ENCODE measurements at regions not wholly inside any gene's neighbourhood (a gene's known extent, or its start where the extent isn't known, plus 50 kb on each side); places are given as distances from the start of the nearest gene placed in this dataset.

DNA sequence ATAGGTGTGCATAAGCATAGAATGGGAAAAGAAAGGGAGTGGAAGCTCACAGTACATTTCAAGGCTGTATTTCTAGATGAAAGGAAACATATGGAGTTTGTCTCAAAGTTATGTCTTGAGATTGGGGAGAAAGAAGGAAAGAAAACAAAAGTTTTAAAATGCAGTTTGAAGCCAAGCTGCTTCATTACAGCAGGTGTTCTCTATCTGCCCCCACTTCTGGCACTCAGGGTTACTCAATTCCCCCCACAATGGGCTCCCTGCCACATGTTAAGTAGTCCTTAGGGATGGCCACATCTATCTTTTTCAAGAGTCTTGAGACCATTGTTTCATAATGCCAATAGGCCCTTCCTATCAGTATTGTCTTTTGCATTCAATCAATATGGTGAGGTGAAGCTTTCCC lies 367.4 kb upstream of the ANXA10 start:
- Histone ChIP-seq H3K4me3 (no peak overlapping the region), H3K4me1 (ENCODE audit: low read depth) (no peaks in the 10 kb centered on the region), H3K27ac (no peak overlapping the region), H3K9me3 (ENCODE audit: low read depth) (no peaks in the 10 kb centered on the region), H3K36me3 (no peaks in the 10 kb centered on the region), H3K27me3 (no peaks in the 10 kb centered on the region)
- DNase-seq (ENCODE audit: low read depth in 1 of 2, low spot score in 1 of 2), result no peak
- TF ChIP-seq CTCF (IDR thresholded peaks at IDR 0.05; ENCODE audit: low read depth, low read length), result no peak

- no peak for TF ChIP-seq CTCF (IDR thresholded peaks at IDR 0.05; ENCODE audit: low read depth, low read length)
- DNase-seq (ENCODE audit: low read depth in 1 of 2, low spot score in 1 of 2), result no peak
- Histone ChIP-seq H3K9me3 (ENCODE audit: low read depth) (no peaks in the 10 kb centered on the region), H3K27ac (no peak overlapping the region), H3K4me1 (ENCODE audit: low read depth) (no peaks in the 10 kb centered on the region), H3K36me3 (no peaks in the 10 kb centered on the region), H3K4me3 (no peak overlapping the region), H3K27me3 (no peaks in the 10 kb centered on the region)
These were observed 361.6 kb upstream of the ANXA10 start for GRCh38 chr4:167730769-167731168.

DNA sequence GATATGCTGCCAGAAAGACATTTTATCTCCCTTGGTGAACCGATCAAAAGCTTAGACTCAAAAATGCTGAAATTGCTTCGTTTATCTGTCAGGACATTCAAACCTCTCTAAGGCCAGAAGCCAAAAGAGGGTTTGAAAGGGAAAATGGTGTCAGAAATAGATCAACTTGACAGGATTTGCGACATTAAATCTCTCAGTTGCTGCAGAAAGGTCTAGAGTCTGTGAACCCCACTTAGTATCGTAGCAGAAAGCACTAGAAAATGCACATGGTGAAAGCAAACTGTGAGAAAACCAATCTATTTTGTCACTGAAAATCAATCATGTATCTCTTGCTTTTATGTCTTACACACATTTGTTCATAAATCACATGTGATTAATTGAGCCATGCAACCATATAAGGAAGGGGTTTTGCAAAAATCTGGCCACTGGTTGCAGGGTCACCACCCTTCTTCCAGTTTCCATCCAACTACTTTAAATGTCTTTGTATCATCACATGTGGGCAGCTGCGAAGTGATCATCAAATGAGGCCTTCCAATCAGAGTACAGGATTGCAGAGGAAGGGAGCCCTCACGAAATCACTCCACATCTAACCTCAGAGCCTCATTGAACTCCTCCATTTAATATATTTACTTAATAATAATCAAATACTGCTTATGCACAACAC lies 347.2 kb upstream of the ANXA10 start:
- Histone ChIP-seq H3K4me3 (no peak overlapping the region), H3K27ac (no peak overlapping the region), H3K27me3 (no peaks in the 10 kb centered on the region), H3K9me3 (ENCODE audit: low read depth) (no peaks in the 10 kb centered on the region), H3K36me3 (no peaks in the 10 kb centered on the region), H3K4me1 (ENCODE audit: low read depth) (no peaks in the 10 kb centered on the region)
- no peak for DNase-seq (ENCODE audit: low read depth in 1 of 2, low spot score in 1 of 2)
- no peak for TF ChIP-seq CTCF (IDR thresholded peaks at IDR 0.05; ENCODE audit: low read depth, low read length)

- no peaks in the 10 kb centered on the region for H3K9me3 ChIP-seq (ENCODE audit: low read depth)
- H3K4me1 ChIP-seq (ENCODE audit: low read depth), result no peaks in the 10 kb centered on the region
- H3K27me3 ChIP-seq, result no peaks in the 10 kb centered on the region
- no peaks in the 10 kb centered on the region for H3K36me3 ChIP-seq
- no peak overlapping the region for H3K27ac ChIP-seq
- no peak overlapping the region for H3K4me3 ChIP-seq
- no peak for DNase-seq (ENCODE audit: low read depth in 1 of 2, low spot score in 1 of 2)
- no peak for TF ChIP-seq CTCF (IDR thresholded peaks at IDR 0.05; ENCODE audit: low read depth, low read length)
These were observed 325.1 kb upstream of the ANXA10 start for GRCh38 chr4:167767281-167767680.

DNA sequence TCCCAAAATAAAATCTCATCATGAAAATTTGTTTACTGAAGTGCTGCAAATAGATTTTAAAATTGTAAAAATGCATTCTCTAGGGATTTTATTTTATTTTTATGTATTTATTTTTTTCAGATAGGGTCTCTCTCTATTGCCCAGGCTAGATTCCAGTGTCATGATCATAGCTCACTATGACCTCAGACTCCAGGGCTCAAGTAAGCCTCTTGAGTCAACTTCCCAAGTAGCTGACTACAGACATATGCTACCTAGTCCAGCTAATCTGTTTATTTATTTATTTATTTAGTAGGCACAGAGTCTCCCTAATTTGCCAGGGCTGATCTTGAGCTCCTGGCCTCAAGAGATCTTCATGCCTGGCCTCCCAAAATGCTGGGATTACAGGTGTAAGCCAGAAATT lies 317.7 kb upstream of the ANXA10 start:
- no peak for TF ChIP-seq CTCF (IDR thresholded peaks at IDR 0.05; ENCODE audit: low read depth, low read length)
- H3K27me3 ChIP-seq, result no peaks in the 10 kb centered on the region
- no peaks in the 10 kb centered on the region for H3K36me3 ChIP-seq
- H3K4me3 ChIP-seq, result no peak overlapping the region
- H3K27ac ChIP-seq, result no peak overlapping the region
- no peaks in the 10 kb centered on the region for H3K4me1 ChIP-seq (ENCODE audit: low read depth)
- H3K9me3 ChIP-seq (ENCODE audit: low read depth), result no peaks in the 10 kb centered on the region
- no peak for DNase-seq (ENCODE audit: low read depth in 1 of 2, low spot score in 1 of 2)

Measured in cardiac muscle cell (in vitro differentiated cells and primary cell).